ENCODE measurements at regions not wholly inside any gene's neighbourhood (a gene's known extent, or its start where the extent isn't known, plus 50 kb on each side); places are given as distances from the start of the nearest gene placed in this dataset.

DNA sequence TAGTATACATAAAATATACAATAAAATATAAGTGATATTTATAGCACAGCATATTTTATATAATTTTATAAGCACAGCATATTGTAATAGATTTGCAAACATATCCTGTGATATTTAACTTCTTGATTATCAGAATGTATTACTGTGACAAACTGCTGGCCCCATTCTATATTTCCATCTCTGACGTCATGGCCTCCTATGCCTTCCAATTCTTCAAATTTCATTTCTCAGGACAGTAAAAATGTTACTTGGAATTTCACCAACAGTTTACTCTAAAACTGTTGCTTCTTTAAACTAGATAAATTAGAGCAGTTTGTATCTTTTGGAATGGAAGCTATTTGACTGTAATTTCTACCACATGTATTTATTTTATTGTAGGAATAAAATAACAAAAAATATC lies 102.5 kb upstream of the SLC25A13 start:
- H3K4me3 ChIP-seq (ENCODE audit: low read length): no peak overlapping the region
- DNase-seq (ENCODE audit: low read depth, low spot score): no peak

DNA sequence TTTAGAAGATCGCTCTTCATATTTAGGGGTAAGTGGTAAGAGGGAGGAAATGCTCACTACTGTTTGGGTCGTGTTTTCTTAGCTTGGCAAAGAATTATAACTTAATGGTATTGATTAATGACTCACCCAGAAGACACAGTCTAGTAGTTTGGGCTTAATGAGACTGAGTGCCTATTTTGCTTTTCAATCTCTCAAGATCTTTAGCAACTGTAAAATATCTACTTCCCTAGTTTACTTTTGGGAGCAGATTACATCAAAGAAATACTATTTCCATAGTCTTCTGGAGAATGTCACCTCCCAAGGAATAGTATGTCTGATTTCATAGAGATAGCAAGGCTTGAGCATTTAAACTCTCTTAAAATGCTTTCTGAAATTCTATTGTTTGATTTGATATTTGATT lies 100.5 kb upstream of the SLC25A13 start:
- no peak overlapping the region for H3K4me3 ChIP-seq (ENCODE audit: low read length)
- DNase-seq (ENCODE audit: low read depth, low spot score): no peak

DNA sequence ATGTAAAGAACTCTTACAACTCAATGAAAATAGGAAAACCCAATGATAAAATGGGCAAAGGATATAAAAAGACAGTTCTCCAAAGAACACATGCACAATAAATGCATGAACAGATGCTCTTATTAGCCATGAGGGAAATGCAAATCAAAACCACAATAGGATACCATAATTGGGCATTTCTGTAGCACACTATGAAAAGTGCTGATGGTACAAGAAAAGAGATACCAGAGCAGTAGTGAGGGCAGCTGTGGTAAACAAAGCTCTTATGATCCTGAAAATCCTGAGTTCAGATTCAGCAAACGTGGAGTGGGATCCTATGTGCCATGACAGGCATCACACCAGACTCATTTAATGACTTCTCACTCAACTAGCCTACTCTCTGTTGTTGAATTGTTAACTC lies 96.7 kb upstream of the SLC25A13 start:
- no peak overlapping the region for H3K4me3 ChIP-seq (ENCODE audit: low read length)
- no peak for DNase-seq (ENCODE audit: low read depth, low spot score)

DNA sequence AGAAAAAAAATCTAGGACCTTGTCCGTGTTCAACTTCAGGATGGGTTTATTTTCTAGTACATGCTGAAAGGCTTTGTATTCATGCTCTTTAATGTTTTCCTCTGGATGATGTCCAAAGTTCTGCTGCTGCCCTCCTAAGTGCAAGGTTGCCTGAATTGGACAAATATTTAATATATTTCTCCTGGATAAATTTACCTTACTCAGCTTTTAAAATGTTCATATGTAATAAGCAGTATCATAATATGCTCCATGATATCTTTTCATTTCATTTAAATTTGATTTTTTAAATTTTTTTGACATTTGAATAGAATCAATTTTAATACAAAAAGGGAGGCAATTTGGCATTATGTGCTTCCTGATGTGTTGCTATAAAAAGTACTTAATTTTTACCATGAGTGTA lies 95.9 kb upstream of the SLC25A13 start:
- no peak for DNase-seq (ENCODE audit: low read depth, low spot score)
- no peak overlapping the region for H3K4me3 ChIP-seq (ENCODE audit: low read length)

DNA sequence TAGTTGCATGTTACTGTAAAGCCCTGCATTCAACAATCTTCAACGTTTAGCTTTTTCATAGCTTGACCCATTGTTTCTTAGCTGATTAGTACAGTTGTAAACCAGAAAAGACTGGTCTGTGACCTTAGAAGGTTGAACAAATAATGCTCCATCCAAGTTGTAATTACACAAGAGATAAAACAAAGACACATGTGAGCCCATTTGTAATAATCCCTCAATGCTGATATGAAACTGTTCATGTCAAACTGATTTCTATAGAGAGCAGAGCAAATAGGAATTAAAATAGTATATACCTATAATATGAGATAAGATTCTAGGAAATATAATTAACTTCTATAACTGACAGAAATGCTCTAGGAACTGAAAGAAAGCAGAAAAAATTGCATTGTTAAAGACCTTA lies 94.7 kb upstream of the SLC25A13 start:
- no peak overlapping the region for H3K4me3 ChIP-seq (ENCODE audit: low read length)
- no peak for DNase-seq (ENCODE audit: low read depth, low spot score)

DNA sequence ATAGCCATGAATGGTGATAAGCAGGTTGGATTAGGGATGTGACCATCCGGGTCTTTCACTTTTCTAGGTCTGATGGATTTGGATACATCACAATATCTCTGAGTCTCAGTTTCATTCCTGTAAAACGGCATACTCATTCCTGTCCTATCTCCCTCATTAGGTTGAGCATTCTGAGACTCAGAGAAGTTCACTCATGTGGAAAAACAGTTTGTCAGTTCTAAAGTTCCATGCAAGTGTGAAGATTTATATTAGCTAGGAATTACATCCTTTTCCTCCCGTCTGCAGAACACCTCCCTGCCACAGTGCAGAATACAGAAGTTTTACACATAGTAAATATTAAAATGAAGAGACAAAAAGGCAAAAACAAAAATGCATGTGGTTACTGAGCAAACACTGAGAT lies 94.2 kb upstream of the SLC25A13 start:
- no peak overlapping the region for H3K4me3 ChIP-seq (ENCODE audit: low read length)
- DNase-seq (ENCODE audit: low read depth, low spot score): no peak

DNA sequence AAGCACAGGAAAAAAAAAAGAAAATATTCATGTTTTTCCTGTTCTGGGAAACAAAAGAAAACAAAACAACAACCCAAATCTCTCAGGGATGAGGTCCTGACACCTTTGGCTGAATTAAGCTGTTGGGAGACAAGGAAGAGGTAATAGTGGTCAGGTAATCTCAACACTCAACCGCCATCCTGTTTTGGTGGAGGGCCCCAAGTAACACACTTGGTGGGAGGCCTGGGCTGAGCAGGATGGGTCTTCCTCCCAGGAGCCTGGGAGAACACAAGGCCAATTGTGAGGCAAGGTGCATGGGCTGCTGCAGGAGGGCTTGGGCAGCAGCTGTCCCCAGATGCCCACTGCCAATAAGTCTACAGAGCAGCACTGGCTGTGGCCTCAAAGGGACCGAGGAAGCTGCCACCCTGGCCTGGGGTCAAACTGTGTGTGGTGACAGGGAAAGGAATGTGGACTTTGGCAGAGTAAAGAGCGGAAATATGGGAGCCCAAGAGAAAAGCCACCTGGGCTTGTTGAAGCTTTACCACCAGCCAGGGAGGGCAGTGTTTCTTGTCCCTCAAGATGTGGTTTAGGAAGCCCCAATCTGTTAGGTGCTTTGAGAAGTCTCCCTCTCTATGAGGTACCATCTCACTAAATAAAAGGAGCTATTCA lies 93.5 kb upstream of the SLC25A13 start:
- H3K4me3 ChIP-seq (ENCODE audit: low read length): no peak overlapping the region
- DNase-seq (ENCODE audit: low read depth, low spot score): no peak

DNA sequence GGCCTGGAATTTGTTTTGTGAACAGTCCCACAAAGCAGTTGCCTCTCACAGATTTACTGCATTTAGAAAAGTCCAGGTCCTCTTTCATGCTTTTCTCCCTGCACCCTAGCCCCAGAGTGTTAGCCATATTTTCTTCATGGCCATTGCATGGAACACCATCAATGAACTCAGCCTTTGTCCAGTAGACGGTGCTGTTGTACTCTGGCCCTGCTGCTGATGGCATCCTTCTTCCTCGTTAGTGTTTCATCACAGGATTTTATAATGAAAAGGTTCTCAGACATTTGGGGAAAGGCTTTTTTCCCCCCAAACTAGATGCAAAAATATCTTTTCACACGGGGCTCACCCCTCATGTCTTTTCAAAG lies 93.0 kb upstream of the SLC25A13 start:
- no peak overlapping the region for H3K4me3 ChIP-seq (ENCODE audit: low read length)
- DNase-seq (ENCODE audit: low read depth, low spot score): peak; percentile 30

DNA sequence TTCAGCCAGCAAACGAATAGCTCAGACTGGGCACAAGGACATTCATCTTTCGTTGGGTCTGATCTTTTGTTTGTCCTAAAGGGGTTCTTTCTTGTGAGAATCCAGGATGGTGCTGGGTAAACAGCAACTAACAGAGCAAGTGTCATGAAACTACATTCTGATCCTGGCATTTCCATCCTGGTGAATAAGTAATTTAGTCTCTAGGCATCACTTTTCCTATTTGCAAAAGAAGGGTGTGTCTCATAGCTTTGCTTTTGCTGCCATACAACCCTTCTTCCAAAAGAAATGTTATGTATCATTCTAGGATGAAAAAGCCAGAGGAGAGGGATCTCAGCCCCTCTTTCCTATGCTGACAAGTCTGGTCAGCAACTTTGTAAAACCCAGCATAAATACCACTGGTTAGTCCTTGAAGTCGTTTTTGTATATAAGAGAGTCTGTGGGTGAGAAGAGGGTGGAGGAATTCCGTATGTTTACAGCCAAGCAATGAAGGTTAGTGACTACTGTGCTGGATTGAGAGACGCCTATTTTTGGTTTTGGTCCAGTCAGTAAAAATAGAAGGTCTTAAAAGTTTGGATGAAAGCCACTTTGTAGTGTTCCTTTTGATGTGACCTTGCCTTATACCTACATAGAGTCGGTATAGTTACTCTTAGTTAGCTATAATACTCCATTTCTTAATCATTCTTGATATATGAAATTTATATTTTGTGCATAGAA lies 88.4 kb upstream of the SLC25A13 start:
- no peak for DNase-seq (ENCODE audit: low read depth, low spot score)
- no peak overlapping the region for H3K4me3 ChIP-seq (ENCODE audit: low read length)

DNA sequence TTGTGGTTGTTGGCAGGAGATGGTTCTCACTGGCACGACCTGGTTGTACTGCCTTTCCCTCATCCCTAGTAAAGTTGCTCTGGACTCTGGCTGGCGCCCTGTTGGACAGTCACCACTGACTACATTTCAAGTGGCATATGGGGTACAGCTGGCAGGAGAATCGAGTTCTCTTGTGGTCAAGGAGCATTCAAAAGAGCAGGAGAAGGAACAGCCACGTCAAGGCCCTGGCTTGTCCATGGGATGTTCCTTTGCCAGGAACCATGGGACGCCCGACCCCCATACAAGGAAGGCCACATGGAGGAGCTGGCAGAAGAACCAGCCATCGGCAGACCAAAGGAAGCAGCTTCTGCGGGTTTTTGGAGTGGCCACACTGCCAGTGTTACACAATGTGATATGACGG lies 87.0 kb upstream of the SLC25A13 start:
- H3K4me3 ChIP-seq (ENCODE audit: low read length): no peak overlapping the region
- DNase-seq (ENCODE audit: low read depth, low spot score): no peak

DNA sequence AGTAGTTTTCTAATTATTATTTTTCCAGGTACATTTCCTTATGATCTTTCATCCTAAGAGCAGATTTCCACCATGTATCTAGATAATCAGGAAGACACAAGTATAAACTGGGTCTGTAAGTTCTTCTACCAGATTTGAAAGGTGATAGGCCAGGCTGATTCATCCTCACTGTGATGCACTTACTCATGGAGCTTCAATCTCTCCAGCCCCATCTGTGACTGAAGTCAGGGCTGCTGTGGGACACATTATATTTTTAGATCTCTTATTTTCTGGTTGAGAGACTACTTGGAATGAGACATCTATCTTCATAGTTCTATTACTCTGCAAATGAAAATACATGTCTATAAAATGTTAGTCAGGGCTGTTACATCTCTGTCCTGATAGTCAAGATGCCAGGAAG lies 85.5 kb upstream of the SLC25A13 start:
- no peak overlapping the region for H3K4me3 ChIP-seq (ENCODE audit: low read length)
- DNase-seq (ENCODE audit: low read depth, low spot score): no peak

DNA sequence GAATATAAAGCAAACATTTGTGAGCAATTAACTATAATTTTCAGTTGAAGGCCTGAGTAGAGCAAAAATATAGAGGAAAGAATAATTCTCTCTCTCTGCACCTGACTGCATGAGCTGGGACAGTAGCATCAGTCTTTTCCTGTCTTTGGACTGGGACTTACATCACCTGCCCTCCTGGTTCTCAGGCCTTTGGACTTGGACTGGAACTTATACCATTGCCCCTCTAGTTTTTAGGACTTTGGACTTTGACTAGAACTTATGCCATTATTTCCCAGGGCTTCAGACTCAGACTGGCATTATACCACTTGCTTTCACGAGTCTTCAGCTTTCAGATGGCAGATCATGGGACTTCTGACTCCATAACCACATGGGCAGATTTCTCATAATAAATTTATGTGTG lies 81.0 kb upstream of the SLC25A13 start:
- no peak overlapping the region for H3K4me3 ChIP-seq (ENCODE audit: low read length)
- no peak for DNase-seq (ENCODE audit: low read depth, low spot score)

DNA sequence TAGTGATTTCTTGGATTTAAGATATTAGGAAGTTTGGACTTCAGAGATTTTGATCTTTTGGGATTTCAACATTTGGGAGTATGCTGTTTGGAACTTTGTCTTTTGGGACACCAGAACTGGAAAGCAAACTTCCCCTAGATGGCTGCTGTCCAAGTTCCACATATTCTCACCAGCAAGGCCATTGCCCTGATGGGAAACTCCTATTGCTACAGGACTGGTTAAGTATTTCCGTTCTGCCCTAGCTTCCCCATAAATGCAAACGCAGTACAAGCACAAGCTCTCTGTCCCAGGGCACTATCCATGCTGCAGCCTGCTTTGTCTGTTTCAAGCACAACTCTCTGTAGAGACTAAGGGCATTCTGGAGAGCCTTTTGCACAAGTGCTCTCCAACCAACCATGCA lies 79.3 kb upstream of the SLC25A13 start:
- no peak overlapping the region for H3K4me3 ChIP-seq (ENCODE audit: low read length)
- DNase-seq (ENCODE audit: low read depth, low spot score): no peak

DNA sequence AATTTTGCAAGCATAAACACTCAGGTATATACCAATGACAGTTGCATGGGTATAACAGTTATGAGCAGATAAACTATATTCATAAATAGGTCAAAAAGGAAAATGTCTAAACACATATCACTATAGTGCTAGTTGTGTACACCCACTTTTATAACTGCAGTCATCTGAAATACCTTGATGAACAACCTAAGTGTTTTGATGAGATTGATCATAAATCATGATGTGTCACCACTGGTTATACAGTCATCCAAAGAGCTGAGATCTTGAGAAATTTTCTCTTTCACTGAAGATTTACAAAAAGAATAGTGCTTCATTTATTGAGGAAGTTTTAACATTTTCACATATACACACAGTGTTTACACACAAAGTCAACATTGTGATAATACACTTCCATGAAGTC lies 78.6 kb upstream of the SLC25A13 start:
- no peak for DNase-seq (ENCODE audit: low read depth, low spot score)
- H3K4me3 ChIP-seq (ENCODE audit: low read length): no peak overlapping the region

DNA sequence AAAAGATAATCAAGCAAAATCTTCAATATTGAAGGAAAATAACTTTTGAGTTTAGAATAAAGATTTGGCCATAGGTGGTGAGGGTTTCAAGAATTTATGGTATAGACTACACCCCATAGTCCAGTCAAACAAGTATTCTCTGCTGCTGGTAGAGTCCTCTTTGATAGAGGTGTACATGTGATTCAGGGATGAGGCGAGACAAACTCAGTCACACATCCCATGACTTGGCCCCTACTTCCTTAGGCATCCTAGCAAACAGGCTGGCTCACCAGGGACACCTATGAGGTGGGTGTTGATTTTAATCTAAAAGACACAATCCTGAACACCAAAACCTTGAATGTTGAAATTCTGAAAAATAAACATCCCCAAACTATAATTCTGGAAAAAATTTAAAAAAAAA lies 78.1 kb upstream of the SLC25A13 start:
- no peak for DNase-seq (ENCODE audit: low read depth, low spot score)
- no peak overlapping the region for H3K4me3 ChIP-seq (ENCODE audit: low read length)

DNA sequence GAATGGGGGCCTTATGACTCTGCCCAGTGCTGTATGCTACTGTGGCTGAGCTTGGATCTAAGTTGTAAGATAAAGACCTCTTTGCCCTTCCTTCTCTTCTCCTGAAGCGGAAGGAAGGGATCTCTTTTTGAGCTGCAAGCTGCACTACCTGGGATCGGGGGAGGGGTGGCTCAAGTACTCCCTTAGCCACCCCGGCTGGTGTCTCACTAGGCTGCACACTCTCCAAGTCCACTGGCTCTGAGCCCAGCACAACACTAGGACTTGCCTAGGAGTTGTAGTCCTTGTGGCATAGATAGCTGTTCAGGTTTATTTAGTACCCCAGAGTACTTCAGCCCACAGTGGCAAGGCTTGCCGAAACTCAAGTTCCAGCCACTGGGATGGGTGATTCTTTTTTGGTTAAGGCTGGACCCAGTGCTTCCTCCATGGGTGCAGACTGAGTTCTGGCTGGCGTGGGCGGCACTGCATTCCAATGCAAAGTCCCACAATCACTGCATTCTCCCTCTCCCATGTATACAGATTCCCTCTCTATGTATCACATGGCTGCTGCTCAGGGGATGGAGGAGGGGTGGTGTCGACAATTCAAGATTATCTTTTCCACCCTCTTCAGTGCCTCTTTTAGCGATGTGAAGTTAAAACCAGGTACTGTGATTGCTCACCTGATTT lies 76.2 kb upstream of the SLC25A13 start:
- DNase-seq (ENCODE audit: low read depth, low spot score): no peak

DNA sequence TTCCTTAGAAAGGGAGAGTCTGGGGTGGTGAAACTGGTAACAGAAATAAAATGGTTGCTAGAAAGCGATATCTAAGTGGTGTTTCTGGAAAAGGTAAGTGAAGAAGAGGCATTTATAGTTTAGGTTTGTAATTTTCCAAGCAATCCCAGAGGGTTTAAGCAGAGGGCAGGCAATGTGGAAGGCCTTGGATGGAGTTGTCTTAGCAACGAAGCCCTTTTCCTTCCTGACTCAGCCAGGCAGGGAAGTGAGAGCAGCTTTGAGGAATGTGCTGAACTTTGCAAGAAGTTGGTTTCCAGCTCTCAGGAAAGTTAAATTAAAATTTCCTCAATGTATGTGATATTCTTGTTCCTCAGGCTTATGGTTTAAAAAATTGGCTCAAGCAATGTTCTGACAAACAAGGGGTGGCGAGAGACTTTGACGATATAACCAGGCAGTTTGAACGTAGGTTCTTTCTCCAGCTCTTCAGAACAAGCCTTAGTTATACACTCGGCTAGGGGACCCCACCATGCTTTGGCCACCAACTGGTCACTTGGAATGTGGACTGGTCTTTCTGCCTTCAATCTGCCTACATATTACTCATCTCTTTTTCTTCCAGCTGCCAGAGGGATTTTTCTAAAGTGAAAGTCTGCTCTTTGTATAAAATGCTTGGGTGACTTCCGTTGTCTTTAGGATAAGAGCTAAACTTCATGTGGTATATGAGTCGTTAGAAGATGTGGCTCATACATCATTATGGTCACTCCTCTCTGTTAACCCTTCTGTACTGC lies 66.9 kb upstream of the SLC25A13 start:
- no peak for DNase-seq (ENCODE audit: low read depth, low spot score)
- H3K4me3 ChIP-seq (ENCODE audit: low read length): no peak overlapping the region

More for the DNA sequence above, 76.2 kb upstream of the SLC25A13 start:
- no peak overlapping the region for H3K4me3 ChIP-seq (ENCODE audit: low read length)

DNA sequence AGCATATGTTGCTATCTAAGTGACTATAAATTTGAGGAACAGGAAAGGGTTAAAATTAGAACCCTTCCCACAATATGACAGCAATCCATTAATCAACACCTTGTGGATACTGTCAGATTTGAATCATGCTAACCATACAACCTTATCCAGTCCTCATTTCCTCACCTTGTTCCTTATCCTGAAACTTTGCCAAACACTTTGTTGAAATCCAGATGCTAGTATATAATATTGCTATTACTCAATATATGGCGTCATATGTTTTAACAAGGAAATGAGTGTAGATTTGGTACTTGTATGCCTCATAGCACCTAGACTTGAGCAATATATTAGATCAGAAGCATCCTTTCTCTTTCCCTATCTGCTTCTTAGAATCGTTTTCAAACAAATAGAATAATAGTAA lies 66.3 kb upstream of the SLC25A13 start:
- no peak for DNase-seq (ENCODE audit: low read depth, low spot score)
- no peak overlapping the region for H3K4me3 ChIP-seq (ENCODE audit: low read length)

DNA sequence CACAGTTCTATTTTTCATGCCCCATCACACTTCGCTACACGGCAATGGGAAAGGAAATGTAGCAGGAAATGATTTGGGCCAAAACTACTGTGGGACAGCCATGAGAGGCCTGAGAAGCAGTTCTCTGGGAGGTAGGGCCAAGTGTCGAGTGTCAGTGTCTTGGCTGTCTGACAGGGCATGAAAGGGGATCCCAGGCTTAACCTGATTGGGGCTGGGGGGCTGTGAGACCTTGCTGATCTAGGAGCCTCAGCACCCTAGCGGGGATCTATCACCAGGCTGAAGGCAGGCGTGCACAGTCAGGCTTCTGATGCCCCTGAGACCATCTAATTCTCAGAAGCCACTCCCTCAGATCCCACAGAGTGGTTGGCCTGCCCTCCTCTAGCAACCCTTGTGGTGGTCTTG lies 58.2 kb upstream of the SLC25A13 start:
- no peak for DNase-seq (ENCODE audit: low read depth, low spot score)
- H3K4me3 ChIP-seq (ENCODE audit: low read length): no peak overlapping the region

DNA sequence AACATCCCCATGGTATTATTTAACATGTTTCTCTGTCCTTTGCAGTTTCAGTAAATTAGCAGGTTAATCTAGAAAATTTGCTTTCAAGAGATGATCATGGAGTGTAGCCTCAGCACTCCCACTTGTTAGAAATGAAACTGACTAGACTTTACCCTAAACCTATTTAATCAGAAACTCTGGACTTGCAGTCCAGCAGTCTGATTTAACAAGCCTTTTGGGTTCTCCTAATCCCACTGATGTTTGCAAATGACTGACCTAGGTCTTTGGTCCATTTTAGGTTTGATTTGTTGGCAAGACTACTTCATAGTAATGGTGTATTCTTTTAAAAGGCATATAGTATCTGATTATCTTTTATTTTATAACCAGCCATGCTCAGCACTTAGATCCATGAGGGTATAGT lies 55.5 kb upstream of the SLC25A13 start:
- DNase-seq (ENCODE audit: low read depth, low spot score): no peak
- no peak overlapping the region for H3K4me3 ChIP-seq (ENCODE audit: low read length)
